CD4-positive, alpha-beta T cell treated with Interleukin-12 subunit alpha and Interleukin-12 subunit beta, for 1 hour (primary cell): ENCODE measurements at regions not wholly inside any gene's neighbourhood (a gene's known extent, or its start where the extent isn't known, plus 50 kb on each side); places are given as distances from the start of the nearest gene placed in this dataset.

ENCODE experiments used
- DNase-seq: peaks from one replicate; pipeline ENCODE4 v3.0.0-alpha.2; 2020

- no peak for DNase-seq
Observed at GRCh38 chr2:83747141-83747540, 711.9 kb downstream of the SUCLG1 start.

- DNase-seq: no peak
Observed at GRCh38 chr2:83744855-83745254, 714.2 kb downstream of the SUCLG1 start.

DNA sequence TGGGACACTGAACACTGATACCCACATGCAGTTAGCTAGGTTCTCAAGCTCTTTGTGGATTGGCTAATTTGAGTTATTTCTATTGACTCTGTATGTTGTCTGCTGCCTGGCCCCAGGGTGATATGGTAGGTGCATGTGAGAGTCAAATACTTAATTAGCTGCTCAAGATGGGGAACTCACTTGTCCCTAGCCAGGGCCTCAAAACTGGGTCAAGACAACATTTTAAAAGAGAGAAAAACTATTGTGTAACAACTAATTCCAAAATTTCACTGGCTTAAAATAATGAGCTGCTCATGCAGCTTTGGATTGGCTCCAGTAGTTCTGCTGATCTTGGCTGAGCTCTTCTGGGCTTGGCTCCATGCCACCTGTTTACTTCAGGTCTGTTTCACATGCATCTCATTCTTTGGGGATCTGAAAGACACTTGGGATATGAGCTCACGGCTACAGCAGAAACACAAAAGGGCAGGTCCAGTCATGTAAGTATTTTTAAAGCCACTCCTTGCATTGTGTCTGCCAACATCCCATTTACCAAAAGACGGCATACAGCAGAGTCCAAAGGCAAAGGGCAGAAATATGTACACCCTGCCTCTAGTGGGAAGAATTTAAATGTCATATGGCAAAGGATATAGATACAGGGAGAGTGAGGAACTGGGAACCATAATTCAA, 716.8 kb downstream of the SUCLG1 start:
- no peak for DNase-seq

GRCh38 chr2:83730223-83730622, 728.9 kb downstream of the SUCLG1 start:
- DNase-seq: no peak

- DNase-seq: no peak
Observed at GRCh38 chr2:83725735-83726134, 733.3 kb downstream of the SUCLG1 start.

- DNase-seq: no peak
Observed at GRCh38 chr2:83705146-83705545, 753.9 kb downstream of the SUCLG1 start.

DNA sequence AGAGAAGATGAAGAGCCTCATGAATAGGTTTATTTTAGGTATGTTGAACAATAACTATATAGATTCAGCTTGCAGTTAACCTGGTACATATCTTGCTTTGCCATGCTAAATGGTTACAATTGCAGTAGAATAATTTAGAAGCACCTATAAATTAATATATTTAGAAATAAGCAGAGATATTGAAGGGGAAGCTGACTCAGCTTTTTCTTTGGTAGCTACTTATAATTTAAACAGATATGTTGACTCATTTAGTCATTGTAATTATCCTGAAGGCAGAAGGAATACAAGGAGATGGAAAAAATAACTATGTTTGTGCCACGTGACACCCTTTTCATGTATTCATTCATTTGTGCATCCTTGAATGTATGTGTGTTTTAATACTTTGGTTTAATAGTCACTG, 755.5 kb downstream of the SUCLG1 start:
- DNase-seq: no peak

DNA sequence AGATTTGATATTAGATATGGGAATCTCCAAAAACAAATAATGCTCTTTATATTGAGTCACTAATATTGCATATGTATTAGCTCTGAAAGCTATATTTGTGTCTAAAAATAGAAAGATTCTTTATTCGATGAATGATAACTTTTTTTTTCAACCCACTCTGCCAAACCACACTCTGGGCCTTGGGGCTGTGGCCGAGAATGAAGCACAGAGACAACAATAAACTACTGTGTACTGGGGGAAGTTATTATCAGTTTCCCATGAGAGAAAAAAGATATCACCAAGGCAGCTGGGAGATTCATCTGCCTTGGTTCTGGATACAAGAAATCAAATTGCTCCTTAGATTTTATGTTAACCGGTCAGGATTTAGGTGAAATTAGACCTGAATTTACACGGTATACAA, 762.2 kb downstream of the SUCLG1 start:
- DNase-seq: no peak

GRCh38 chr2:83695530-83695929, 763.5 kb downstream of the SUCLG1 start:
- no peak for DNase-seq

- DNase-seq: no peak
Observed at GRCh38 chr2:83695037-83695436, 764.0 kb downstream of the SUCLG1 start.

GRCh38 chr2:83689402-83689801, 769.7 kb downstream of the SUCLG1 start:
- no peak for DNase-seq

DNA sequence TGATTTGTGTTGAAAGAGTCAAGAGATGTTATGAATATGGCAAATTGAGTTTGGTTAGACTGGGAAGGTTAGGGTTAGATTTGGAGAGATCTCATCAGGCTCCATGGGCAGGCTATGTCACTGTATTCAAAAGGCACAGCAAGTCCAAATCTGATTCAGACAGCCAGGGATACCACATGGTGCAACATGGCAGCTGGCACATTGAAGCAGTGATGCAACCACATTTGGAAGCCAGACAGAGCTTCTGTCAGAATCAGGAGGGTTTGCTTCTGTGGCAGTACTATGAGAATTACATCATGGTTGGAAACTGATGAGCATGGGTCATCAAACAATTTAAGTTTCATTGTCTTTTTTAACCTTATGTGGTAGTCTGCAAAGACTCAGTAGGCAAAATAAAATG, 772.2 kb downstream of the SUCLG1 start:
- no peak for DNase-seq

DNA sequence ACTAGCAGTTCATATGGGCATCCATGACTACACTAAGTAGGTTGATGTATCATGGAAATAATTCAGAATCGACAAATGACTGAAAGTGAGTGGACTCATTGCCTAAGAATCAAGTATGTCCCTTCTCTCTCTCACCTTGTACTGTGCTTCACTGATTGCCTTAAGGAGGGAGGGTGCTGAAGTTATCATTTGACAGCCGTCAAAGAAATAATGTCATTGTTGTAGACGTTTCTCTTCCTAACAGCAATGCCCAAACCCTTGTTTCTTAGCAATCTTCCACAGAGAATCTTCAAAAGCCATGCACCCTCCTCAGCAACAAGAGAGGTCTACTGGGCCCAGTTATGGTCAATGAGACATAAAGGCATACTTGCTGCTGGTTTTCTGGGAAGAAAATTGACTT, 785.0 kb downstream of the SUCLG1 start:
- no peak for DNase-seq

DNA sequence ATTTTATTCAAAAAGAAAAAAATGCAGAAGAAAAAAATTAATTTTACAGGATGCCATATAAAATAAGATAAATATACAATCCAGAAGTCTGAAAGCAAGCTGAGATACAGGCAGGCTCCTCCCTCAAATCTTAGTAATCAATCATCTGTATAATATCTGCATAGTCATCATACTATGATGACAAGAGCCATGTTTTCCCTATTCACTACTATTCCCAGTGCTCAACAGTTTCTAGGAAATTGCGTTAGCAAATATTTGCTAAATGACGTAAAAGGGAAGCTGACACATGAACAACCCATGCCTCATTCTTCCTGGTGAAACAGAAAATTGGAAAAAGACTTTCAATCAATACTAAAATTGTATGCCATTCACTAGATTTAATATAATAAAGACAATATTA, 793.2 kb downstream of the SUCLG1 start:
- no peak for DNase-seq

DNA sequence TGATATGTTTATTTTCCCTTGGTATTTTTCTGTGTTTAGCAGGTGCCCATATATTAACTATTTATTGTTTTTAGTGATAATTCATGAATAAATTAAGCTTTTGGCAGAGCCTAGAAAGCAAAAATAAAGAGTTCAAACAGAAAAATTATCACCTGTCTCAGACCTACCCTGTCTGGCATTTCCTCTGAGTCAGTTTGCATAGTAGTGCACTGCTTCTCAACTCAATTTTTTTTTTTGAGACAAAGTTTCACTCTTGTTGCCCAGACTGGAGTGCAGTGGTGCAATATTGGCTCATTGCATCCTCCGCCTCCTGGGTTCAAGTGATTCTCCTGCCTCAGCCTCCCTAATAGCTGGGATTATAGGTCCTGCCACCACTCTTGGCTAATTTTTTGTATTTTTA, 793.9 kb downstream of the SUCLG1 start:
- no peak for DNase-seq

DNA sequence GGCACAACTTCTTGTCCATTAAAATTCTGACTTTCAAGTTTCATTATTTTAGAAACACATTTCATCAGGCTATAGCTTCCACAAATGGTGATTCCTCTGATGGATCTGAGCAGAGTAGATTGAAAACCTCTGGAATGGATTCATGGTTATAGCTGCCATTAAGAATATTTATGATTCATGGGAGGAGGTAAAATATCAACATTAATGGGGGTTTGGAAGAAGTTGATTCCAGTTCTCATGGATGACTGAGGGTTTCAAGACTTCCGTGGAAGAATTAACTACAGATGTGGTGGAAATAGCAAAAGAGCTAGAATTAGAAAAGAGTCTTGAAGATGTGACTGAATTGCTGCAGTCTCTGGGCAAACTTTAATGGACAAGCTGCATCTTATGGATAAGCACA, 797.4 kb downstream of the SUCLG1 start:
- no peak for DNase-seq

- DNase-seq: no peak
Observed at GRCh38 chr2:83654091-83654611, 804.9 kb downstream of the SUCLG1 start.

DNA sequence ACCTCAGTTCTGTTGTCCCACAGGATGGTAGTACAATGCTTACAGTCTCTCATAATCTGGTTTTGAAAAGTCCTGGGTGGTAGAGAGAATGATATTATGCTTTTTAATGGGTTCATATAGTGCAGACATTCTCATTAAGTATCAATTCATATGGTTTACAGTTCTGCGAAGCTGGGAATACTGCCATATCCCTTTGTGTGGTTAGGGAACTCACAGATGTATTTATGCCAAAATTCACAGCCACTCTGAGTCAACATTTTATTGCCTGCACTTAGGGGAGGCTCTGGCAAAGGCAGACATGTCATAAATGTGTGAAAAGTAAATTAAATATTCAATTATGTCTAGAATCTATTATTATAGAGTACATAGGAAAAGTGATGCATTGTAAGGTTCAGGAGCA, 808.2 kb downstream of the SUCLG1 start:
- no peak for DNase-seq

GRCh38 chr2:83650161-83650560, 808.9 kb downstream of the SUCLG1 start:
- no peak for DNase-seq

DNA sequence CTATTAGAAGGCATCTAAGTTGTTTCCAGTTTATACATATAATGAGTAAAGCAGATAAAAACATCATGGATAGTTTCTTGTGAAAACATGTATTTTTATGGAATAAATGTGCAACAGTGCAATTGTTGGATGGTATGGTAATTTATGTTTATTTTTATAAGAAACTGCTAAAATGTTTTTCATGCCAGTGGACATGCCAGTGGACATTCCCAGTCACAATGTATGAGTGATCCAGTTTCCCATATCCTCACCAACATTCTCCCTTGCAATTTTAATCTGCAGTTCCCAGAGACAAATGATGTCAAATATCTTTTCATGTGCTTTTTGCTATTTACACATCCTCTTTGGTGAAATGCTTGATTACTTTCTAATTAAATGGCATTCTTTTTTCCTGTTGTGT, 818.6 kb downstream of the SUCLG1 start:
- DNase-seq: no peak

GRCh38 chr2:83633423-83633822, 825.7 kb downstream of the SUCLG1 start:
- no peak for DNase-seq

DNA sequence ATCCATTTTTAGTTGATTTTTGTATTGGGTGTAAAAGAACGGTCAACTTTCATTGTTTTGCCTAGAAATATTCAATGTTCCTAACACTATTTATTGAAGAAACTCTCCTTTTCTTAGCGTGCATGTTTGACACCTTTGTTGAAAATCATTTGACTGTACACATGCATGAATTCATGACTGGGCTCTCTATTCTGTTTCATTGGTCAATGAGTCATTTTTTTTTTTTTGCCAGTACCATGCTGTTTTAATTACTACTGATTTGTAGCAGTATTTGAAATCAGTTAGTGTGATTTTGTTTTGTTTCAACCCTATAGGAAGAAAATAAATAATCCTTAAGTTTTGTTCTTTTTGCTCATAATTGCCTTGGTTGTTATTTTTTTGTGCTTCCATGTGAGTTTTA, 828.7 kb downstream of the SUCLG1 start:
- no peak for DNase-seq

DNA sequence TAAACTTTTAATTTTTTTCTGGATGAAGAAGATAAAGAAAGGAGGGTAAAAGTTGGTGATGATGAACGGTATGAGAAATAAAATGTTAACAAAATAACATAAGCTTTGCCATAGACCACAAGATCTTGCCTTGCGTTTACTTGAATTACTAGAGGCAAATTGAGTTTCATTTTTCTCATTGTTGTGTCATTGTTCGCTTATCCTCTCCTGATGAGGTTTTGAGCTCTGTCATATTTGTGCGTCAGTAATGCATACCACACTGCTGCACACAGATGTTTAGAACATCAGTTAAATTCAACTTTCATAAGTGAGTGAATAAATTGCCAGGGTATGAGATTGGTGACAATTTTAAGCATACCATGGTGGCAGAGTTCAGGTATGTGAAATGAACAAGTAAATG, 843.6 kb downstream of the SUCLG1 start:
- no peak for DNase-seq

GRCh38 chr2:83613178-83613577, 845.9 kb downstream of the SUCLG1 start:
- DNase-seq: no peak

- DNase-seq: no peak
Observed at GRCh38 chr2:83602753-83603152, 856.3 kb downstream of the SUCLG1 start.
